Right lobe of liver (tissue), 6 donors: ENCODE measurements at regions not wholly inside any gene's neighbourhood (a gene's known extent, or its start where the extent isn't known, plus 50 kb on each side); places are given as distances from the start of the nearest gene placed in this dataset.

Source experiments
- ATAC-seq, 4 donors: fragments of 200-7000 bp; cut with Tn5 transposase; one replicate each; pipeline ENCODE4 v1.9.1; 2020; ENCODE audit warnings: mild to moderate bottlenecking in 4 of 4, moderate library complexity in 4 of 4
- DNase-seq, 3 donors: peaks; one replicate each; pipeline ENCODE4 v3.0.0-alpha.2; 2020
- H3K27ac ChIP-seq, 3 donors: fragments of 200-600 bp; one replicate each; pipeline ENCODE4 v1.8.0; 2022
- H3K27me3 ChIP-seq, 2 donors: fragments of 200-600 bp; one replicate each; pipeline ENCODE4 v1.8.0; 2022
- H3K36me3 ChIP-seq, 4 donors: fragments of 200-600 bp; sonication (generic) in 1 of 4; one replicate each; pipeline versions ENCODE4 v1.5.1 to v1.8.0; 2017 to 2022; ENCODE audit warnings: control low read depth in 1 of 4
- H3K4me1 ChIP-seq, 4 donors: fragments of 200-600 bp; sonication (generic) in 1 of 4; one replicate each; pipeline versions ENCODE4 v1.5.1 to v1.8.0; 2017 to 2022; ENCODE audit warnings: control low read depth in 1 of 4
- H3K4me3 ChIP-seq, 3 donors: fragments of 200-600 bp; one replicate each; pipeline ENCODE4 v1.8.0; 2022
- H3K9me3 ChIP-seq, 4 donors: fragments of 200-600 bp; sonication (generic) in 1 of 4; one replicate each; pipeline versions ENCODE4 v1.5.1 to v1.8.0; 2017 to 2022; ENCODE audit warnings: control low read depth in 1 of 4
- POLR2A ChIP-seq: fragments of 450-650 bp; IDR thresholded peaks from one replicate; pipeline ENCODE4 v1.6.1; 2017; ENCODE audit warnings: antibody characterized with exemption, mild to moderate bottlenecking
- WGBS: methylation state at CpG from one replicate; pipeline ENCODE4 v1.1.6; 2018; ENCODE audit warnings: low coverage, low lambda C conversion rate; ENCODE audit not compliant: insufficient coverage; ENCODE audit errors: missing lambda C conversion rate; 5-methylcytosine and 5-hydroxymethylcytosine counted together
- intact Hi-C, 2 donors: fragments of 100-400 bp; cut with DNase I; formaldehyde crosslinking; loops; one replicate each; pipeline versions ENCODE4 v1.11.2 to v1.14.1; 2022
- TF ChIP-seq, protein P1 (sequence below), 4 donors: fragments of 200-600 bp in 3 of 4; fragments of 450-650 bp in 1 of 4; IDR thresholded peaks; one replicate each; pipeline versions ENCODE4 v1.5.1 to v1.8.0; 2016 to 2022; ENCODE audit warnings: antibody characterized with exemption in 4 of 4, mild to moderate bottlenecking in 2 of 4
- donor health status: DM: no; HTN: yes; CAD: no.
- donor health status: DM: no; HTN: no; CAD: no.
- donor health status: DM: no; HTN: no; CAD: no.
- donor health status: DM: no; HTN: yes; CAD: no.
- donor health status: DM: no; HTN: yes; CAD: no.

- Histone ChIP-seq H3K27ac (no peak overlapping the region), H3K27me3 (no peaks in the 10 kb centered on the region), H3K36me3 (no peaks in the 10 kb centered on the region), H3K4me3 (no peak overlapping the region), H3K9me3 (no peaks in the 10 kb centered on the region), H3K4me1 (no peaks in the 10 kb centered on the region)
- ATAC-seq (no peak), DNase-seq (no peak)
- TF ChIP-seq POLR2A = no peak
- TF ChIP-seq, protein P1, sequence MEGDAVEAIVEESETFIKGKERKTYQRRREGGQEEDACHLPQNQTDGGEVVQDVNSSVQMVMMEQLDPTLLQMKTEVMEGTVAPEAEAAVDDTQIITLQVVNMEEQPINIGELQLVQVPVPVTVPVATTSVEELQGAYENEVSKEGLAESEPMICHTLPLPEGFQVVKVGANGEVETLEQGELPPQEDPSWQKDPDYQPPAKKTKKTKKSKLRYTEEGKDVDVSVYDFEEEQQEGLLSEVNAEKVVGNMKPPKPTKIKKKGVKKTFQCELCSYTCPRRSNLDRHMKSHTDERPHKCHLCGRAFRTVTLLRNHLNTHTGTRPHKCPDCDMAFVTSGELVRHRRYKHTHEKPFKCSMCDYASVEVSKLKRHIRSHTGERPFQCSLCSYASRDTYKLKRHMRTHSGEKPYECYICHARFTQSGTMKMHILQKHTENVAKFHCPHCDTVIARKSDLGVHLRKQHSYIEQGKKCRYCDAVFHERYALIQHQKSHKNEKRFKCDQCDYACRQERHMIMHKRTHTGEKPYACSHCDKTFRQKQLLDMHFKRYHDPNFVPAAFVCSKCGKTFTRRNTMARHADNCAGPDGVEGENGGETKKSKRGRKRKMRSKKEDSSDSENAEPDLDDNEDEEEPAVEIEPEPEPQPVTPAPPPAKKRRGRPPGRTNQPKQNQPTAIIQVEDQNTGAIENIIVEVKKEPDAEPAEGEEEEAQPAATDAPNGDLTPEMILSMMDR (IDR thresholded peaks at IDR 0.05) = no peak
- intact Hi-C loops = no loop called here
Observed at GRCh38 chr3:180466401-180467011, 135.5 kb upstream of the TTC14 start.

GRCh38 chr3:180467177-180467576 lies 134.8 kb upstream of the TTC14 start:
- TF ChIP-seq, protein P1 (IDR thresholded peaks at IDR 0.05) = no peak
- TF ChIP-seq POLR2A = no peak
- H3K27me3 ChIP-seq = no peaks in the 10 kb centered on the region
- no peaks in the 10 kb centered on the region for H3K9me3 ChIP-seq
- ATAC-seq (no peak), DNase-seq (no peak)
- H3K4me1 ChIP-seq = no peaks in the 10 kb centered on the region
- 22% methylated on average over 1 of the region's 1 CpG for WGBS
- no peaks in the 10 kb centered on the region for H3K36me3 ChIP-seq
- intact Hi-C loops = no loop called here
- H3K4me3 ChIP-seq = no peak overlapping the region
- no peak overlapping the region for H3K27ac ChIP-seq

- Histone ChIP-seq H3K4me1 (no peaks in the 10 kb centered on the region), H3K4me3 (no peak overlapping the region), H3K27ac (no peak overlapping the region), H3K9me3 (no peaks in the 10 kb centered on the region), H3K36me3 (no peaks in the 10 kb centered on the region), H3K27me3 (no peaks in the 10 kb centered on the region)
- DNase-seq = no peak
- no CpG with 5 or more reads among the region's 1 CpG for WGBS
- ATAC-seq = peak in 2 of 4 donors; percentile 16 to 20
- intact Hi-C loops = no loop called here
- TF ChIP-seq, protein P1 (IDR thresholded peaks at IDR 0.05) = no peak
- TF ChIP-seq POLR2A = no peak
Observed at GRCh38 chr3:180469149-180469548, 132.8 kb upstream of the TTC14 start.

DNA sequence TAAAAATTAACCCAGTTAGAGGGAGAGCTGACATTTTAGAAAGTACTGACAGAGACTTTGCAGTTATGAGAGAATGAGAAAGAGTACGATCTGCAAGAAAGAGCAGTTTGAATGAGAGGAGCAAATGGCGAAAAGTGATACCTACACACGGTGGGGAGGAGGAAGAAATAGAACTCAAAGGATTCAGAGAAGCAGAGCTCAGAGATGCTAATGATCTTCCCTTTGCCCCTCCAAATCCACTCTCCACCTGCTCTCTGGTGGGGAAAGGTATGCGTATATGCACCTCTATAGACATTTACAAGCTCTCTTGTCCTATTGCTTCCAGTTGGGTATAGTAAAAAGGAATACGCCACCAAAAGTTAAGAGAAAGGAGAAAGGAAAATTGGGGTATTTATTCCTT lies 123.3 kb upstream of the TTC14 start:
- intact Hi-C loops = no loop called here
- H3K9me3 ChIP-seq = no peaks in the 10 kb centered on the region
- ATAC-seq (no peak), DNase-seq (no peak)
- no peak overlapping the region for H3K4me3 ChIP-seq
- H3K4me1 ChIP-seq = no peaks in the 10 kb centered on the region
- WGBS = 44% methylated on average over 5 of the region's 5 CpGs
- no peaks in the 10 kb centered on the region for H3K36me3 ChIP-seq
- H3K27me3 ChIP-seq = no peaks in the 10 kb centered on the region
- no peak overlapping the region for H3K27ac ChIP-seq
- no peak for TF ChIP-seq POLR2A
- TF ChIP-seq, protein P1 (IDR thresholded peaks at IDR 0.05) = no peak

DNA sequence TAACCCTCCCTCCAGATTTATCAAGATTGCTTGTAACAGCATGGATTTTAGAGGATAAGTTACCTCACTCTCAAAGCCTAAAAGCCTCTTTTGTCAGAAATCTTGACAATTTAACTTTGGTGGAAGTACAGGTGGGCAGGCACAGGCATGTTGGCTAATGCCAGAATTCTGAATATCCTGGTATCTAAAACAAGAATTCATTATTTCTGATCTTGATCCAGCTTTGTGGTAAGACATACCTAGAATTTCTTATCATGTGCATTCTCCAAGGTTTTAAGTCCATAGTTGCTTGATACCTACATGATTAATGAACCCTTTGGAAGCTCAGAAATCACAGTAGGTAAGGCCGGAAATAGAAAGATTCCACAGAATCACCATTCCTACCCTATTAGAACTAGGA lies 109.9 kb upstream of the TTC14 start:
- no peak for DNase-seq
- H3K4me1 ChIP-seq = no peaks in the 10 kb centered on the region
- H3K9me3 ChIP-seq = no peaks in the 10 kb centered on the region
- H3K4me3 ChIP-seq = no peak overlapping the region
- intact Hi-C loops = no loop called here
- no peak for ATAC-seq
- H3K27ac ChIP-seq = no peak overlapping the region
- 62% methylated on average over 1 of the region's 1 CpG for WGBS
- no peak for TF ChIP-seq POLR2A
- TF ChIP-seq, protein P1 (IDR thresholded peaks at IDR 0.05) = no peak
- no peaks in the 10 kb centered on the region for H3K36me3 ChIP-seq
- H3K27me3 ChIP-seq = no peaks in the 10 kb centered on the region
